SK-N-SH (cell line): ENCODE measurements at regions not wholly inside any gene's neighbourhood (a gene's known extent, or its start where the extent isn't known, plus 50 kb on each side); places are given as distances from the start of the nearest gene placed in this dataset.

Experiments used
- CTCF ChIA-PET: fragments of 300-600, 350-600 bp; formaldehyde crosslinking; extraction: SDS; loops from one replicate; lab custom pipeline; 2021; lab: Yijun Ruan, JAX
- POLR2A ChIA-PET: fragments of 350-600 bp; sonication (Branson Sonifier 250); formaldehyde crosslinking; extraction: SDS; loops from one replicate; lab custom pipeline; 2020; ENCODE audit warnings: antibody characterized with exemption, inconsistent platforms; lab: Yijun Ruan, JAX
- DNase-seq: peaks from one replicate; pipeline ENCODE4 v3.0.0; 2012
- H2AFZ ChIP-seq: fragments of 200-600 bp; sonication (generic); 2 replicates; pipeline ENCODE4 v1.8.1; 2016; ENCODE audit warnings: antibody characterized with exemption, mild to moderate bottlenecking, low read depth
- H3F3A ChIP-seq: fragments of 200-600 bp; sonication (generic); replicated peaks from 2 replicates; pipeline ENCODE3; 2016; ENCODE audit warnings: antibody characterized with exemption, mild to moderate bottlenecking; ENCODE audit not compliant: insufficient read depth
- H3K27ac ChIP-seq, 2 experiments: fragments of 200-500 bp in 1 of 2; fragments of 200-600 bp in 1 of 2; sonication (Bioruptor generic) in 1 of 2; sonication (generic), shearing (Covaris generic) in 1 of 2; 2 replicates each; pipeline versions ENCODE4 v1.5.1 to v1.6.1; 2014 to 2016; ENCODE audit warnings: low read depth in 2 of 2, inconsistent platforms in 1 of 2, low read length in 1 of 2, mild to moderate bottlenecking in 1 of 2, mixed read lengths in 1 of 2
- H3K27me3 ChIP-seq: fragments of 200-600 bp; sonication (generic), shearing (Covaris generic); 2 replicates; pipeline ENCODE4 v1.6.1; 2016; ENCODE audit warnings: mixed run types; ENCODE audit not compliant: insufficient read depth
- H3K36me3 ChIP-seq, 2 experiments: fragments of 200-500 bp in 1 of 2; fragments of 200-600 bp in 1 of 2; sonication (Bioruptor generic) in 1 of 2; sonication (generic) in 1 of 2; replicated peaks in 1 of 2; 2 replicates each; pipeline versions ENCODE3 to v1.5.1; 2014 to 2016; ENCODE audit warnings: low read length in 1 of 2, mild to moderate bottlenecking in 1 of 2; ENCODE audit not compliant: insufficient read depth in 2 of 2, control insufficient read depth in 1 of 2
- H3K4me1 ChIP-seq, 2 experiments: fragments of 200-500 bp in 1 of 2; fragments of 200-600 bp in 1 of 2; sonication (Bioruptor generic) in 1 of 2; sonication (generic), shearing (Covaris generic) in 1 of 2; 2 replicates each; pipeline versions ENCODE4 v1.5.1 to v1.6.1; 2014 to 2016; ENCODE audit warnings: low read depth in 1 of 2, low read length in 1 of 2, mixed run types in 1 of 2; ENCODE audit not compliant: insufficient read depth in 2 of 2, control insufficient read depth in 1 of 2
- H3K4me2 ChIP-seq: fragments of 200-600 bp; sonication (generic), shearing (Covaris generic); 2 replicates; pipeline ENCODE4 v1.6.1; 2017; ENCODE audit warnings: mixed run types
- H3K4me3 ChIP-seq, 2 experiments: fragments of 200-500 bp in 1 of 2; fragments of 200-600 bp in 1 of 2; sonication (Bioruptor generic) in 1 of 2; sonication (generic), shearing (Covaris generic) in 1 of 2; 2 replicates each; pipeline versions ENCODE4 v1.5.1 to v1.8.1; 2014 to 2016; ENCODE audit warnings: low read depth in 2 of 2, inconsistent platforms in 1 of 2, low read length in 1 of 2, mild to moderate bottlenecking in 1 of 2, mixed read lengths in 1 of 2, moderate library complexity in 1 of 2
- H3K79me2 ChIP-seq: fragments of 200-600 bp; sonication (generic); 2 replicates; pipeline ENCODE4 v1.8.1; 2017; ENCODE audit warnings: mild to moderate bottlenecking; ENCODE audit not compliant: insufficient read depth
- H3K9ac ChIP-seq: fragments of 200-600 bp; sonication (generic); 2 replicates; pipeline ENCODE4 v1.6.1; 2017; ENCODE audit warnings: mixed run types
- H3K9me2 ChIP-seq: fragments of 200-600 bp; sonication (generic); 2 replicates; pipeline ENCODE4 v1.6.1; 2017; ENCODE audit warnings: mixed run types
- H3K9me3 ChIP-seq: fragments of 200-600 bp; sonication (generic); 2 replicates; pipeline ENCODE4 v1.6.1; 2017; ENCODE audit warnings: mixed run types, mild to moderate bottlenecking, moderate library complexity
- H4K20me1 ChIP-seq: fragments of 200-600 bp; sonication (generic); 2 replicates; pipeline ENCODE4 v1.6.1; 2017; ENCODE audit warnings: mild to moderate bottlenecking, mixed run types; ENCODE audit not compliant: insufficient read depth
- CHD2 ChIP-seq: fragments of 150-350 bp; IDR thresholded peaks from 2 replicates; pipeline ENCODE4 v1.6.1; 2018; ENCODE audit warnings: low read length; ENCODE audit not compliant: partially characterized antibody
- ELF1 ChIP-seq: IDR thresholded peaks from 2 replicates; pipeline ENCODE4 v1.4.0; 2012
- EP300 ChIP-seq, 2 experiments: IDR thresholded peaks; 2 replicates each; pipeline versions ENCODE4 v1.4.0 to v1.6.1; 2012; ENCODE audit warnings: borderline replicate concordance in 1 of 2, low read depth in 1 of 2, low read length in 1 of 2
- EZH2phosphoT487 ChIP-seq: fragments of 200-600 bp; sonication (generic); IDR thresholded peaks from 2 replicates; pipeline ENCODE4 v1.6.1; 2017; ENCODE audit warnings: low read depth, mixed run types, mild to moderate bottlenecking, antibody characterized with exemption, moderate library complexity, borderline replicate concordance
- FOSL2 ChIP-seq: IDR thresholded peaks from 2 replicates; pipeline ENCODE4 v1.4.0; 2012; ENCODE audit warnings: low read depth, mild to moderate bottlenecking, moderate library complexity, borderline replicate concordance
- FOXM1 ChIP-seq: IDR thresholded peaks from 2 replicates; pipeline ENCODE4 v1.4.0; 2012; ENCODE audit warnings: low read depth, mild to moderate bottlenecking
- GABPA ChIP-seq: IDR thresholded peaks from 2 replicates; pipeline ENCODE4 v1.4.0; 2012; ENCODE audit warnings: low read depth, mild to moderate bottlenecking
- GATA2 ChIP-seq: sonication (generic); formaldehyde crosslinking; IDR thresholded peaks from 2 replicates; pipeline ENCODE4 v1.5.0; 2020; ENCODE audit warnings: mild to moderate bottlenecking, missing genetic modification reagents
- NFIC ChIP-seq: IDR thresholded peaks from 2 replicates; pipeline ENCODE4 v1.4.0; 2012; ENCODE audit warnings: borderline replicate concordance
- RAD21 ChIP-seq: IDR thresholded peaks from 2 replicates; pipeline ENCODE4 v1.6.1; 2012; ENCODE audit warnings: mild to moderate bottlenecking, low read length
- RFX5 ChIP-seq: IDR thresholded peaks from 2 replicates; pipeline ENCODE4 v1.6.1; 2012; ENCODE audit warnings: mild to moderate bottlenecking, improper control_type of control experiment, low read length
- RXRA ChIP-seq: IDR thresholded peaks from 2 replicates; pipeline ENCODE4 v1.4.0; 2012; ENCODE audit warnings: low read depth, mild to moderate bottlenecking, borderline replicate concordance
- TCF12 ChIP-seq: IDR thresholded peaks from 2 replicates; pipeline ENCODE4 v1.4.0; 2012
- YY1 ChIP-seq: IDR thresholded peaks from 2 replicates; pipeline ENCODE4 v1.4.0; 2012; ENCODE audit warnings: low read depth, mild to moderate bottlenecking
- WGBS: methylation state at CpG from one replicate; pipeline ENCODE4 v1.1.6; 2017; ENCODE audit warnings: low lambda C conversion rate; 5-methylcytosine and 5-hydroxymethylcytosine counted together
- TF ChIP-seq, protein P1 (sequence below): fragments of 150-350 bp; IDR thresholded peaks from 2 replicates; pipeline ENCODE4 v1.6.1; 2017; ENCODE audit warnings: antibody characterized with exemption, low read length, low read depth, borderline replicate concordance
- TF ChIP-seq, protein P2 (sequence below): fragments of 150-350 bp; IDR thresholded peaks from 2 replicates; pipeline ENCODE4 v1.6.1; 2016; ENCODE audit warnings: mild to moderate bottlenecking, low read depth, low read length
- TF ChIP-seq, protein P3 (sequence below): IDR thresholded peaks from 2 replicates; pipeline ENCODE4 v1.4.0; 2012; ENCODE audit warnings: low read depth, borderline replicate concordance
- TF ChIP-seq, protein P4 (sequence below): IDR thresholded peaks from 2 replicates; pipeline ENCODE4 v1.6.1; 2012; ENCODE audit warnings: mild to moderate bottlenecking, low read depth, low read length, moderate library complexity
- TF ChIP-seq, protein P5 (sequence below): IDR thresholded peaks from 2 replicates; pipeline ENCODE4 v1.4.0; 2012; ENCODE audit warnings: low read depth

DNA sequence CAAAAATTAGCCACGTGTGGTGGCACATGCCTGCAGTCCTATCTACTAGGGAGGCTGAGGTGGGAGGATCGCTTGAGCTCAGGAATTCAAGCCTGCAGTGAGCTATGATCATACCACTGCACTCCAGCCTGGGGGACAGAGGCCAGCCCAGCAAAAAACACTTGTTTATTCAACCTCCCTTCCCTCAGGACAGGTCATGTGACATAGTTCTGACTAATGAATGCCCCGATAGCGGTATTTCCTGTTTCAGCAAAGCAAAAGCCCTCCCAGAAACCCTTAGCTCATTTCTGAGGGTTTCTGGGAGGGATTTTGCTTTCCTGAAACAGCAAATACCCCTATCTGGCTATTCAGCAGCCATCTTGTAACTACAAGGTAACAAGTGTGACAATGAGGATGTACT lies 157.1 kb downstream of the GATA3 start:
- Histone ChIP-seq H3K9me3 (no peaks in the 10 kb centered on the region), H3K9ac (no peak overlapping the region), H3K4me1 (no peaks in the 10 kb centered on the region), H3K4me3 (no peak overlapping the region), H4K20me1 (no peaks in the 10 kb centered on the region), H3K79me2 (no peaks in the 10 kb centered on the region), H3K9me2 (no peaks in the 10 kb centered on the region), H3K36me3 (no peaks in the 10 kb centered on the region), H3K4me2 (no peak overlapping the region), H3K27me3 (no peaks in the 10 kb centered on the region; the same call in 1 of the 2 replicates), H3K27ac (no peak overlapping the region), H2AFZ (no peak overlapping the region), H3F3A (no peaks in the 10 kb centered on the region)
- WGBS: 68% methylated on average over 4 of the region's 4 CpGs
- POLR2A ChIA-PET: no interaction called here
- no peak for DNase-seq
- TF ChIP-seq YY1 (no peak), FOXM1 (no peak), ELF1 (no peak), EP300 (IDR thresholded peaks at IDR 0.05; ENCODE audit: borderline replicate concordance in 1 of 2, low read depth in 1 of 2, low read length in 1 of 2) (no peak), GATA2 (no peak), FOSL2 (no peak), TCF12 (no peak), RXRA (no peak), RFX5 (no peak), CHD2 (no peak), RAD21 (no peak), NFIC (no peak), GABPA (no peak), EZH2phosphoT487 (no peak)
- TF ChIP-seq, protein P1, sequence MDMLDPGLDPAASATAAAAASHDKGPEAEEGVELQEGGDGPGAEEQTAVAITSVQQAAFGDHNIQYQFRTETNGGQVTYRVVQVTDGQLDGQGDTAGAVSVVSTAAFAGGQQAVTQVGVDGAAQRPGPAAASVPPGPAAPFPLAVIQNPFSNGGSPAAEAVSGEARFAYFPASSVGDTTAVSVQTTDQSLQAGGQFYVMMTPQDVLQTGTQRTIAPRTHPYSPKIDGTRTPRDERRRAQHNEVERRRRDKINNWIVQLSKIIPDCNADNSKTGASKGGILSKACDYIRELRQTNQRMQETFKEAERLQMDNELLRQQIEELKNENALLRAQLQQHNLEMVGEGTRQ: no peak
- TF ChIP-seq, protein P2, sequence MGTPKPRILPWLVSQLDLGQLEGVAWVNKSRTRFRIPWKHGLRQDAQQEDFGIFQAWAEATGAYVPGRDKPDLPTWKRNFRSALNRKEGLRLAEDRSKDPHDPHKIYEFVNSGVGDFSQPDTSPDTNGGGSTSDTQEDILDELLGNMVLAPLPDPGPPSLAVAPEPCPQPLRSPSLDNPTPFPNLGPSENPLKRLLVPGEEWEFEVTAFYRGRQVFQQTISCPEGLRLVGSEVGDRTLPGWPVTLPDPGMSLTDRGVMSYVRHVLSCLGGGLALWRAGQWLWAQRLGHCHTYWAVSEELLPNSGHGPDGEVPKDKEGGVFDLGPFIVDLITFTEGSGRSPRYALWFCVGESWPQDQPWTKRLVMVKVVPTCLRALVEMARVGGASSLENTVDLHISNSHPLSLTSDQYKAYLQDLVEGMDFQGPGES: no peak
- TF ChIP-seq, protein P3, sequence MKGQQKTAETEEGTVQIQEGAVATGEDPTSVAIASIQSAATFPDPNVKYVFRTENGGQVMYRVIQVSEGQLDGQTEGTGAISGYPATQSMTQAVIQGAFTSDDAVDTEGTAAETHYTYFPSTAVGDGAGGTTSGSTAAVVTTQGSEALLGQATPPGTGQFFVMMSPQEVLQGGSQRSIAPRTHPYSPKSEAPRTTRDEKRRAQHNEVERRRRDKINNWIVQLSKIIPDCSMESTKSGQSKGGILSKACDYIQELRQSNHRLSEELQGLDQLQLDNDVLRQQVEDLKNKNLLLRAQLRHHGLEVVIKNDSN: no peak
- TF ChIP-seq, protein P4, sequence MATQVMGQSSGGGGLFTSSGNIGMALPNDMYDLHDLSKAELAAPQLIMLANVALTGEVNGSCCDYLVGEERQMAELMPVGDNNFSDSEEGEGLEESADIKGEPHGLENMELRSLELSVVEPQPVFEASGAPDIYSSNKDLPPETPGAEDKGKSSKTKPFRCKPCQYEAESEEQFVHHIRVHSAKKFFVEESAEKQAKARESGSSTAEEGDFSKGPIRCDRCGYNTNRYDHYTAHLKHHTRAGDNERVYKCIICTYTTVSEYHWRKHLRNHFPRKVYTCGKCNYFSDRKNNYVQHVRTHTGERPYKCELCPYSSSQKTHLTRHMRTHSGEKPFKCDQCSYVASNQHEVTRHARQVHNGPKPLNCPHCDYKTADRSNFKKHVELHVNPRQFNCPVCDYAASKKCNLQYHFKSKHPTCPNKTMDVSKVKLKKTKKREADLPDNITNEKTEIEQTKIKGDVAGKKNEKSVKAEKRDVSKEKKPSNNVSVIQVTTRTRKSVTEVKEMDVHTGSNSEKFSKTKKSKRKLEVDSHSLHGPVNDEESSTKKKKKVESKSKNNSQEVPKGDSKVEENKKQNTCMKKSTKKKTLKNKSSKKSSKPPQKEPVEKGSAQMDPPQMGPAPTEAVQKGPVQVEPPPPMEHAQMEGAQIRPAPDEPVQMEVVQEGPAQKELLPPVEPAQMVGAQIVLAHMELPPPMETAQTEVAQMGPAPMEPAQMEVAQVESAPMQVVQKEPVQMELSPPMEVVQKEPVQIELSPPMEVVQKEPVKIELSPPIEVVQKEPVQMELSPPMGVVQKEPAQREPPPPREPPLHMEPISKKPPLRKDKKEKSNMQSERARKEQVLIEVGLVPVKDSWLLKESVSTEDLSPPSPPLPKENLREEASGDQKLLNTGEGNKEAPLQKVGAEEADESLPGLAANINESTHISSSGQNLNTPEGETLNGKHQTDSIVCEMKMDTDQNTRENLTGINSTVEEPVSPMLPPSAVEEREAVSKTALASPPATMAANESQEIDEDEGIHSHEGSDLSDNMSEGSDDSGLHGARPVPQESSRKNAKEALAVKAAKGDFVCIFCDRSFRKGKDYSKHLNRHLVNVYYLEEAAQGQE: no peak
- TF ChIP-seq, protein P5, sequence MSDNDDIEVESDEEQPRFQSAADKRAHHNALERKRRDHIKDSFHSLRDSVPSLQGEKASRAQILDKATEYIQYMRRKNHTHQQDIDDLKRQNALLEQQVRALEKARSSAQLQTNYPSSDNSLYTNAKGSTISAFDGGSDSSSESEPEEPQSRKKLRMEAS: no peak
- CTCF ChIA-PET: interaction anchor here (1.0 kb wide), 1 partner anchor 14 kb away, joined by 4 read pairs; no protein-coding TSS in a partner anchor
